ENCODE measurements at regions not wholly inside any gene's neighbourhood (a gene's known extent, or its start where the extent isn't known, plus 50 kb on each side); places are given as distances from the start of the nearest gene placed in this dataset.
A peak's percentile ranks its signal among the peaks of the same experiment; 100 is the strongest.

GRCh38 chr5:93277051-93277450 is 304.0 kb downstream of the NR2F1-AS1 start:
- no peak for TF ChIP-seq CTCF (IDR thresholded peaks at IDR 0.05; ENCODE audit: control insufficient read depth, insufficient read depth, low read depth, low read length, missing control alignments)
- DNase-seq (ENCODE audit: low read depth): no peak

DNA sequence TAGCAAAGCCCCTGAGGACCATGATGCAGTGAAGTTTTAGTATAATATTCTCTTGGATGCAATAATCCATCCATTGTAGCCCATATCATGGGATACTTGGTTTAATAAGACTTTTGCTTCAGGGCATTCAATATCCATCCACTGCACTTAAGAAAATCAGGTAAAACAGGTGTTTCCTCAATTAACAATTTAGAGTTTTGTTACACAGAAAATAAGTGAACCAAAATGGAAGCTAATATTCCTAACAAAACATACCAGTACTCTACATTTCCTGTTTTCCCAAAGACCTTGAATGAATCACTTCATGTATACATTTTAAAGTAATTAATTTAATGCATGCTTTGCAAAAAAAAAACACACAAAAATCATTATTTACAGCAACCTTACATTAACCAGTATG is 305.6 kb downstream of the NR2F1-AS1 start:
- H3K4me3 ChIP-seq (ENCODE audit: control insufficient read depth, low read depth, low read length): no peak overlapping the region
- TF ChIP-seq CTCF (IDR thresholded peaks at IDR 0.05; ENCODE audit: control insufficient read depth, insufficient read depth, low read depth, low read length, missing control alignments): no peak
- no peak for DNase-seq (ENCODE audit: low read depth)

More at GRCh38 chr5:93277051-93277450, 304.0 kb downstream of the NR2F1-AS1 start:
- no peak overlapping the region for H3K4me3 ChIP-seq (ENCODE audit: control insufficient read depth, low read depth, low read length)

DNA sequence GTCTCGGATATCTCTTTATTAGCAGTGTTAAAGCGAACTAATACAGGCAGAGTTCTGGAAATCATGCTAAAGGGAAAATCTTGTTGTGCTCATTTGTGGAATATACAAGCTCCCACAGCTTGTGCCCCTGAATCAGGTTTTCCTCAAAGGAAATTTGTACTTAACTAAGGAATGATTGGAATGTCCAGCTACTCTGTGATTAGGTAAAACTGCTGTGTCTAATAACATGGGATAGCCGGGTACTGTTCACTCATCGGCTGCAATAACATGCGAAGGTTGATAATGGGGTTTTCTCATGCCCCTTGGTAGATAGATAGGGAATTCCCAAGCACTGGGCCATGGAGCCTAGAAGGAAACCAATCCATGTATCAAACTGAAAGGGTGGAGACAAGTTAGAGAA is 306.7 kb downstream of the NR2F1-AS1 start:
- no peak overlapping the region for H3K4me3 ChIP-seq (ENCODE audit: control insufficient read depth, low read depth, low read length)
- peak; percentile 21 for DNase-seq (ENCODE audit: low read depth)
- TF ChIP-seq CTCF (IDR thresholded peaks at IDR 0.05; ENCODE audit: control insufficient read depth, insufficient read depth, low read depth, low read length, missing control alignments): no peak

- TF ChIP-seq CTCF (IDR thresholded peaks at IDR 0.05; ENCODE audit: control insufficient read depth, insufficient read depth, low read depth, low read length, missing control alignments): no peak
These were observed 307.8 kb downstream of the NR2F1-AS1 start for GRCh38 chr5:93273176-93273575.

DNA sequence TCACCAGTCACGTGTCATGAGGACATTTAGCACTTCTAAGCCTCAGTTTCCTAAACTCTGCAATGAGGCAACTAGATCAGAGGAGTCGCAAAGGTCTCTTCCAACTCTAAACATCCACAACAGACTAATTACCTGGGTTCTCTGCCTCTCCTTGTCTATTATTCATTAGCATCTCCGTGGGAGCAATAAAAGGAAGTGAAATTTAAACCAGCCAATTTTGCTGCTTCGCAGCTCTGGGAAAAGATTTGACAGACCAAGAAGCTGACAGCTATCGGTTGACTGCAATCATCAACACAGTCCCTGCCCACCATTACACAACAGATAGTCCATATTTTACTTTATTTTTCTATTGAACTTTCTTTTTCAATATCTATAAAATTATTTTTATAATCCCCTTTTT is 308.9 kb downstream of the NR2F1-AS1 start:
- no peak for DNase-seq (ENCODE audit: low read depth)

More at GRCh38 chr5:93273176-93273575, 307.8 kb downstream of the NR2F1-AS1 start:
- DNase-seq (ENCODE audit: low read depth): peak; percentile 29
- H3K4me3 ChIP-seq (ENCODE audit: control insufficient read depth, low read depth, low read length): no peak overlapping the region

DNA sequence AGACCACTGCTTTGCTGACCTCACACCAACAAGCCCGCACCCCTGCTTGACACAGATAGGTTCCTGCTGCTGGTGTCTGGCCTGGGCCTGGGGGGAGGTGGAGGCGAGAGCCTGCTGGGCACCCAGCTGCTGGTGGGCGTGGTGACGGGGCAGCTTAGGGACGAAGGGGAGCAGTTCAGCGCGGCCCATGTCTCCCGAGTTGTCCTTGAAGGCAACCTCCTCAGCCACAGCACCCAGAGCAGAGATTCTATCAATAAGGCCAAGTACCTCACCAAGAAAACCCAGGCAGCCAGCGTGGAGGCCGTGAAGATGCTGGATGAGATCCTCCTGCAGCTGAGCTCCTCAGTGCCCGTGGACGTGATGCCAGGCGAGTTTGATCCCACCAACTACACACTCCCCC is 313.3 kb downstream of the NR2F1-AS1 start:
- no peak for TF ChIP-seq CTCF (IDR thresholded peaks at IDR 0.05; ENCODE audit: control insufficient read depth, insufficient read depth, low read depth, low read length, missing control alignments)
- no peak for DNase-seq (ENCODE audit: low read depth)
- H3K4me3 ChIP-seq (ENCODE audit: control insufficient read depth, low read depth, low read length): no peak overlapping the region

More for the DNA sequence above, 308.9 kb downstream of the NR2F1-AS1 start:
- TF ChIP-seq CTCF (IDR thresholded peaks at IDR 0.05; ENCODE audit: control insufficient read depth, insufficient read depth, low read depth, low read length, missing control alignments): no peak
- H3K4me3 ChIP-seq (ENCODE audit: control insufficient read depth, low read depth, low read length): no peak overlapping the region

DNA sequence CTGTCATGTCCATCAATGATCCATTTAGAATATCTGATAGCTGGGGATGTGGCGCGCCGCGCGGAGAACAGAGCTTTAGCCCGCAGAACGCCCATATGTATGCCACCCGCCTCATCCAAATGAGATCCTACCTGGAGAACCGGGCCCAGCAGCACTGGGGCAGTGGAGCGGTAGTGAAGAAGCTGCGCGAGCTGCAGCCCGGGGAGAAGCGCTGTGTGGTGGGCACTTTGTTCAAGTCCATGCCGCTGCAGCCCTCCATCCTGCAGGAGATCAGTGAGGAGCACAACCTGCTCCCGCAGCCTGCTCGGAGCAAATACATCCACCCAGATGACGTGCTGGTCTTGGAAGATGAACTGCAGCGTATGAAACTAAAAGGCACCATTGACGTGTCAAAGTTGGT is 313.7 kb downstream of the NR2F1-AS1 start:
- no peak for DNase-seq (ENCODE audit: low read depth)
- TF ChIP-seq CTCF (IDR thresholded peaks at IDR 0.05; ENCODE audit: control insufficient read depth, insufficient read depth, low read depth, low read length, missing control alignments): no peak
- no peak overlapping the region for H3K4me3 ChIP-seq (ENCODE audit: control insufficient read depth, low read depth, low read length)

Measured in AG09309 (cell line).